Fibroblast of skin of abdomen (primary cell): ENCODE measurements at regions not wholly inside any gene's neighbourhood (a gene's known extent, or its start where the extent isn't known, plus 50 kb on each side); places are given as distances from the start of the nearest gene placed in this dataset.

Experiments used
- DNase-seq: peaks from one replicate; pipeline ENCODE4 v3.0.0-alpha.2; 2013

DNA sequence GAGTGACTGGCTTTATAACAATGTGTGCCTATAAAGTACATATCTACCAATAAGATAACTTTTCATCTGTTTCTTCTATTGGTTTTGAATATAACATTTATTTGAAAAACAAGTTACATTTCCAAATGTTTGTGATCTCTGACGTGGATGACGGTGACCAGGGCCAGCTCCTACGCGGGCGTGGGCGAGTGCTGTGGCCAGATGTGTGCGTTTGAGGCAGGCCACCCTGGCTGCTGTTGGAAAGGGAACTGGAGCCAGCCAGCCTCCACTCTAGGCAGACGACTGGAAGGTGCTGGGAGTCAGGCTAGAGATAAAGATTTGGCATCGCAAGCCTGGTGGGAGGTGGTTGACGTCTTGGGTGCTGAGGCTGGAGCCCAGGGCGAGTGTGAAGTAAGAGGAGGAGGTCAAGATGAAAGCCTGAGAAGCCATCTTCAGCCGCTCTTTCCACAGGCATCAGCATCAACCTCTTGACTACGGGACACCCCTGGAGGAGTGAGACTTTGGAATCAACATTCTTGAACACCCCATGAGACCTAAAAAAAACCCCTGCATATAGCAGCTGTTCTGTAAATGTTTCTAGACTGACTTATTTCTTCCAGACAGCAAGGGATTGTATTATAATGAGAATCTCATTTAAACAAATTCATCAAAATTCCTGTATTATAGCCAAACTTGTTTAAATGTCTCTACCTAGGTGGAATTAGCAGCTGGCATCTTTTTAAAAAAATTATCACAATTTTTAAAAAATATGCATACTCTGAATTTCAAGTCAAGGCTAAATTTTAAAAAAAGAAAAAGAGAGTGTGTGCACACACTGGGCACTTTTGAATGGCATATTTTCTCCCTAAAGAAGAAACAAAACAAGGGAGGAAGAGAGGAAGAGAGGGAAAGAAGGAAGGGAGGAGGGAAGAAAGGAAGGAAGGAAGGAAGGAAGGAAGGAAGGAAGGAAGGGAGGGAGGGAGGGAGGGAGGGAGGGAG lies 112.5 kb upstream of the SLC44A3 start:
- DNase-seq = no peak

DNA sequence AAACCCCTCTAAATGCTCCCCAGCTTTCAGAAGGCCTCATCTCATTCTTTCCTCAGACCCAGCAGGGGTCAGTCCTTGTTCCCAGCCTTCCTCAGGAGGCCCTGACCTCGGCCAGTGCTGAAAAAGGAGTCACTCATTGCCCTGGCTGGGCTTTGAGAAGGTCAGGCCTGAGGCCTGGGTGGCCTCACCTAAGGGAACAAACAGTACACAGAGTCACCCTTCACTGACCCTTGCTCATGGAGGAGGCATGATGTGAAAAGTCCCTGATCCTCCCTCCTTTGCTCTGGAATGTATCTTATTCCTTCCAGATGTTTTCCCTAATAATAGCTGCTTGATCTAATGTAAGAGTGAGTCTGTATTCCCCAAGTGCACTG lies 117.7 kb upstream of the SLC44A3 start:
- DNase-seq = peak; percentile 71

DNA sequence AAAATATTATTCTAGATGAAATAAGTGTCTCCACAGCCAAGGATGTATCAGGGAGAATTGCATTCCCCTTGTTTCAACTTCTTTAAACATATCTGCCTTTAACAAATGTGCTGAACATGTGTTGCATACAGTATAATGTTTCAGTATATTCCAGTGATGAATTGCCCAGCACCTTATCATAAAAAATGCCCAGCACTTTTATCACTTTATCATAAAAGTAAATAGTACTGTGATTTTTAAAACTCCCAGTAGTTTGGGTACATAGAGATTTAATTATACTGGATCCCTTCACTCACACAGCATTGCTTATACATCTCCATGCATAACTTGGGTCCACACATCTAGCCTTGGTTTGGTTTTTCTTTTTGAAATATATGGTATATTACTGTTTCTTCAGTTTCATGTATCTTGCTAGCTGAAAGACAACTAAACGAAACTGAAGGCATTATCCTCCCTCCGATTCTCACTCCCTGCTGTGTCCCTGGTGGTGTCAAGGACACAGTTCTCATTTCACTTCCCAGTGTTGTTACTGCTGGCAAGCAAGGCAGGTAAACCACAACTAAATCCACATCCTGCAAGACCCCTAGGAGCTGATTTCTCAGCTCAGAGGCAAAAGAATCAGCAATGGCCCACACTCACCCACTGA lies 118.2 kb upstream of the SLC44A3 start:
- DNase-seq = no peak

DNA sequence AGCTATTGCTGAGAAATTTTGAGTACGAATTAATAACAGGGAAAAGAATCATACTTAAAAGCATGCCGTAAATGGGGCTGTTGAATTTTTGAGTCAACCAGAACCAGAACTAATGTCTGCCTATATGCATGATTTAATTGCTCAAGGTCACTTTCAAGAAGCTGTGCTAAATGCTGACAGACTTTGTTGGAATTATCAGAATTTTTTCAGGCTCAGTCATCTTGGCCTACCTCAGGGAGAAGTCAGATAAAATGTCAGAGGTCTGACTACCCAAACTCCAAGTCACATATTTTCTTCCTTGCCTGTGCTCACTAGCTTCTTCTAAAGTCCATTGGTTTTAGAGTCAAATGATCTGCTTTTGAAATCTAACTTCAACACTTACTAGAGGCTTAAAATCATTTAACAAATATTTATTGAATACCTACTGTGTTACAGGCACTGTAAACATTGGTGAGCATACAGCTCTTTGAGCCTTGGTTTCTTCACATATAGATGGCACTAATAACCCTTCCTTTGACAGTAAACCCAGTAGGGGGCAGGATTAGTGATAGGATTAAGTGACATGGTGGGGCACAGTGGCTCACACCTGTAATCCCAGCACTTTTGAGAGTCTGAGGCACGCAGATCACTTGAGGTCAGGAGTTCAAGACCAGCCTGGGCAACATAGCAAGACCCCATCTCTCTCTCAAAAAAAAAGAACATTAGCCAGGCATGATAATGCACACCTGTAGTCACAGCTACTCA lies 121.2 kb upstream of the SLC44A3 start:
- DNase-seq = peak; percentile 94

DNA sequence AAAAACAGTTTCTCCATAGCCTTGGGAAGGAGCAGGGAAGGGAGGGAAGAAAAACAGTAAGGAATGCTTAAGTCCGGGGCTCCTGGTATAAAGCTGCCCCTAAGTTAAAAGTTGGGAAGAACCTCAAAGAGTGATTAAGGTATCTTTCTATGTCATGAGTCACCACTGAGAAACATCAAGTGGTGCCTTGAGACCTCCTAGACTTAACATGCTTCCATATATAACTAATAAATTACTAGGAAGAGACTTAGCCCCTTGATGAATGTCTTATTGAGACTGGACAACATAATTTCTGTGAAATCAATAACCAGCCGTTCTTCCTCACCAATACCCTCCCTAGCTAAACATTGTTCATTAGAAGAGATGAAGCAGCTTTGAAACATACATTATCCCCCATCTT lies 121.8 kb upstream of the SLC44A3 start:
- peak; percentile 83 for DNase-seq

DNA sequence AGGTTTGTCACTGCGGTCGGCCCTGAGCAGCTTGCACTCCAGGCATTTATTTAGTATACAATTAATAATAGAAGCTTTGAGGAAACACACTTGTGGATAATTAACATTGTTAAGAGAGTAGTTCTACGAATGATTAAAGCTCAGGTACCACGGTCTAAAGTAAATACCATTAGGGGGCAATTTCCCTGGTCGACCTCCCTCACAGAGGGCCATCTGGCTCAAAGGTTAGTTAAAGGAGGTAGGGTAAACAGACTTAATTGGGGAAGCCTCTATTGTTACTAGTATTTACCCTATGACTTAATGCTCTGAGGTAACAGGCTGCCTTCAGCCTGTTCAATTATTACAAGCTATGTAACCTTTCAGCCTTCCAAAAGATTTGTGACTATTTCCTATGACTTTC lies 122.3 kb upstream of the SLC44A3 start:
- DNase-seq = no peak

DNA sequence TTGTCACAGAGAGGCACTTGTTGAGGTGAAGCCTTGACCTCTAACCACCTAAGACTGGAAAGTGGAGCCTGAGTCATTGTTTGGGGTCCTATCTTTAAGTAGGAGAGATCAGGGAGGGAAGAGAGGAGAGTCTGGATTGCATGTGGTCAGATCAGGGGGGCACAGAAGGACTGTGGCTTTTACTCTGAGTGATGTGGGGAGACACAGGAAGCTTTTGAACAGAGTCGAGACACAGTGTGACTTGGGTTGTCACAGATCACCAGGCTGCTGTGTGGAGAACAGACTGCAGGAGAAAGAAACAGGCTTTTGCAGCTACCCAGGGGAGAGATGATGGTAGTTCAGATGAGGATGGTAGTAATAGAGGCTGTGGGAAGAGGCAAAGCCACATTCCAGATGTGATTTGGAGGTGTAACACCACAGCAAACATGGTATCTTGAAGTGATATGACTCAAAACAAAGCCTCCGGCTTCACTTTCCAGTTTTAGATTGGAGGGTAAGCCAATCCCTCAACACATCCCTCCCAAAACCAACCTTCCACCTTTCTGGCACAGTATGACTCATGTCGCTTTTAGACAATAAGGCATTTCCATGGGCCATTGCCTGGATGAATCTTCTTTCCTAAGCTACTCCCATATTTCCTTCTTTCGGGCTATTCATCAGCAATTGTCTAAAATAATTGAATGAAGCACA lies 125.8 kb upstream of the SLC44A3 start:
- no peak for DNase-seq

DNA sequence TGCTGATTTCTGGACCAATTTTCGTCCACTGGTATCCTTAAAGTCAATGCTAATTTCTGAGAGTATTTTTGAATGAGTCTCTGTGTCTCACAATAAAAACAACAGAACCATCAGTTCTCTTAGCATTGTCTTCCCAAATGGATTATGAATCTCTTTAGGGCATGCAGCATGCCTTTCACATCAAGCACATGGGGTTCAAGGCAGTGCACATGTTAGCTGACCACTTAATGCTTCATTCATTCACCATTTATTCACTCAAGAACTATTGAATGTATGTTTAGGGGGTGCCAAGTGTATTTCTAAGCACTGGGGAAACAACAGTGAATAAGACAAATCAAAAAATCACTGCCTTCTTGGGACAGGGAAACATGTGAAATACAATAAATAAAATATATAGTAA lies 126.7 kb upstream of the SLC44A3 start:
- DNase-seq = no peak

DNA sequence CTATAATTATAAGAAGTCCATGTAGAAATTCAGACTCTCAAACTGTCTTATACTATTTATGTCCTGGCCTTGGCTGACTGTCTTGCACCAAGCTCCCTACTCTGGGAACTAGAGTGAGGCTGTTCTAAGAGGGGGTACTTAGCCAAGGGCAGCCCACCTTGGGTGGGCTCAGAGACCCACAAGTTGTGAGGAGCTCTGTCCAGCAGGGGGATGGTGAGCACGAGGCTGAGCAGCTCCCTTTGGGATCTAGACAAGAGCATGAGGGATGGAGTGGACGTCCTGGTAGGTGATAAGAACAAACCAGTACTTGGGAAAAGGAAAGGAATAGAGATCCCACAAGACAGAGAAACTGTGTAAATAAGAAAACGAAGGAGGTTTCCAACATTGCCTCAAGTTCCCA lies 127.1 kb upstream of the SLC44A3 start:
- DNase-seq = no peak

DNA sequence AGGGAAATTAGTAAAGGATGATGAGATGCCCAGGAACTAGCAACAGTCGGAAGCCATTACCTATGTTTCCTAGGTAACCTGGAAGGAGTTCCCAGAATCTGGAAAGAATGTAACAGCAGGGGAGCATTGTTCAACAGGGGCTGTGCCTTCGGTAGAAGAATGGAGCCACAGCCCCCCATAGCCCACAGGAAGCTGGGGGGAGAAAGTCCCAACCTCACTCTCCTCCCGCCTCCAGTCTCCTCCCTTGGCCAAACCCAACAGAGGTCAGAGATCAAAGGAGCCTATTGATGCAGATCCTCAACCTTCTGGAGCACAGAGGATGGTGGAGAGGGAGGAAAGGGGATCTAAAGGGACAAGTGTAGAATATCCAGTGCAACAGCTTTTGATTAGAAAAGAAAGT lies 131.5 kb upstream of the SLC44A3 start:
- no peak for DNase-seq

DNA sequence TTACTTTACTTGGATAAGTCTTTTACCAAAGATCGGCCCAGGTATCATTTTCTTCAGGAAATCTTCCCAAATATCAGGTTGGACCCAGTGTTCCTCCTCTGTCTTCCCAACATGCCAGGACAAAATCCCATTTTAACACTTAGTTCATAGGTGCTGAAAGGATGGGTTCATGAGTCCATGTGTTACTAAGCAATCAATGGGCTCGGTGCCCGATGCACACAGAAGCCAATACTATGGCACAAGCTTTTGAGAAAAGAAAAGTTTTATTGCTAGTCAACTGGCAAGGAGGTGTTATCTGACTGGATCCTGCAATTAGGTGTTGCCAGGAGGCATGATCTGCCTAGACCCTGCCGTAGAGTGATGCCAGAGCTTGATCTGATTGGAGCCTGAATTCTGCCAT lies 133.3 kb upstream of the SLC44A3 start:
- no peak for DNase-seq

DNA sequence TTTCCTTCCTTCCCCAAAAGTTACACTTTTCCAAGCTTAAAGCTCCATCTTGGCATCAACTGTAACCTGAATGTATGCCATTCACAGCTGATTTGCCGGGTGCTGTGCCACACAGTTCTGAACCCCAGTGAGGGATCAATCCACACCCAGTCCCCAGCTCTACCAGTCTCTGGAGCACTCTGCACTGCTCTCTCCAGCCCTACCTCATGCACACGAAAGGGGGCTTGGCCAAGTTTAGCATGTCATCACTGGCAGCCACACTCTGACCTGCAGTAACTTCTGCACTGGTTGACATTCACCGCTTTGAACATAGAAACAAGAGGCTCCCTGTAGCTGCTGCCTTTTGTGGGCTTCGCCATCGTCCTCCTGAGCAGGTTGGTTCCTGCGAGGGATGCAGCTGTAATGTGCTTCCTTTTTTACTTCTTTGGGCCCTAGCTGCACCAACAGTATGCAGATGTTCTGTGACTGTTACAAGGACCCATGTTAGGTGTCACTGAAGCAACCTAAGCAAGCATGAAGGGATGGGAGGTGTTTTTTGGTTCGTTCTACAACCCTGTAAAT lies 135.4 kb upstream of the SLC44A3 start:
- DNase-seq = no peak

DNA sequence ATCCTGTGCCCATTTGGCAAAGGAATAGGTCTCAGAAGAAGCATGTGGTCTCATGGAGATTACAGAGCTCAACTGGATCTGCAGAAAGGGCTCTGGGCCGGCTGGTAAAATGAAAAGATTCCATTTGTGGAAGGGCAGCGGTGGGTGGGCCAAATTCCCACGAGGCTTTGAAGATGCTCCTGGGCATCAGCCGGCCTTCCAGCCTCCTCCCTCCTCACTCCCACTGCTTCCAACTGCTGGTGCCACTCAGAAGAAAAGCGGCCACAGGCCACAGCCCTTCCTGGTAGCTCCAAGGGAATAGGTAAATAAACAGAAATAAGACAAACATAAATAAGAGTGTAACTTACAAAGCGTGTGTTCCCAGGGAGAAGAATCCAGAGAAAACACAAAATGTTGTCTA lies 136.3 kb upstream of the SLC44A3 start:
- DNase-seq = no peak

DNA sequence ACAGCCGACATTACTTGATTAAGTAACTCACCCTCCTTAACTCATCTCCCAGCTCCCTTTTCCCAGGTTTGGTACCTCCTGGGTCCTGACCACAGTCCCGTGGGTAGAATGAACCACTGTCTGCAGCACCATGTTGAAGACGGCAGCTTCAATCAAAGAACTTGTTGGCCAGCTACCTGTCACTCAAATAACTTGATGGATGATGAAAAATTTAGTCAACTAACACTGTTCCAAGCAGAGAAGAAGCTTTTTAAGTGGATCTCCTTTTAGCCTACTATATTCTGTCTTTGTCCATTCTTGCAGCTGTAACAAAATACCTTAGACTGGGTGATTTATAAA lies 138.4 kb upstream of the F3 start:
- DNase-seq = no peak

DNA sequence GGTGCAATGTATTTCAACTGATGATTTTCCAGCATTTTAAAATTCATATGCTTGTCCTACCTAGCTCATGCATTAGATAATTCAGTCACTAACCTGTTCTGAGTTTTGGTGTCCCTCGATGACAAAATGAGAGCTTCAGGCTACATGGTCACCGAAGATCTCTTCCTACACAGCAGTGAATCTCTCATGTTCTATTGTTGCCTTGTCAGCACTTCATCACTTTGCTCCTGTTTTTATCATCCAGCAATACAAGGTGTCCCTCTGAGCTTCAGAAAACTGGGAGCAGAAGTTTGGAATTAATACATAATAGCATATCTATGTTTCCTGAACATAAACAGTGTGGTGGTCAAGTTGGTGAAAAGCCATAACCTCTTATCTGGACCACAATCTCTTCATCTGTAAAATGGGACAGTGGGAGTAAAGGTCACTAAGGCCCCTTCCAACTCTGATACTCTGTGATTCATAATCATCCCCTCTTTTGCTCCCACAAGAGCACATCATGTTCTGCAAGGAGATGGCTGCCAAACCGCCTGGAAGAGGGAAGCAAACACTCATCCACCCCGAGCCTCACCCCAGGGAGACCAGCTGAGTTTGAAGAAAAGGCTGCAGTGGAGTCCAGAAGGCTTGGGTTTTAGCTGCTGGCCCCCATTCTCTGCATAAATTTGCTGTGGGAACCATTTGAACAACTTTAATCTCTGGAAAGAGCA lies 137.9 kb upstream of the F3 start:
- DNase-seq = no peak

DNA sequence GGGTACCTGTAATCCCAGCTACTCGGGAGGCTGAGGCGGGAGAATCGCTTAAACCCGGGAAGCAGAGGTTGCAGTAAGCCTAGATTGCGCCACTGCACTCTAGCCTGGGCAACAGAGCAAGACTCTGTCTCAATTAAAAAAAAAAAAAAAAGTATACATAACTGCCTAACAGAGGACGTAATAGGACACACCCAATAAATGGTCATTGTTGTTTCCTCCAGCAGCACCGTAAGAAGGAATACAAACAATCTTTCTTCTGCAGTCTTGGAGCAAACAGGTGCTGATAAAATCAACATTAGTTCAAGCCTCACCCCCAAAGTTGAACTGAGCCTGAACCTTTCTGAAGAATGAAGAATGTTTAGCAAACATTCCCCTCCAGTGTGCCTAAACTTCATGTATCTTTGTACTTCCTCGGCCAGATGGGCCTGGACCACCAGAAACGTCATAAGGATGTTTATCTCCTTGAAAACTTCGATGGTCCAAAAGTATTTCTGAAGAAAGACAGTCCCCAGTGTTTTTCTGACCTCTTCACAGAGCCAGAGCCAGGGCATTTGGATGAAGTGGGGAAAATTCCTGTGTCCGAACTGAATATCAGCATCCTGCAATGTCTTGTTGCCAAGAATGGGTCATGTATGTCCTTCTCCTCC lies 136.8 kb upstream of the F3 start:
- no peak for DNase-seq

DNA sequence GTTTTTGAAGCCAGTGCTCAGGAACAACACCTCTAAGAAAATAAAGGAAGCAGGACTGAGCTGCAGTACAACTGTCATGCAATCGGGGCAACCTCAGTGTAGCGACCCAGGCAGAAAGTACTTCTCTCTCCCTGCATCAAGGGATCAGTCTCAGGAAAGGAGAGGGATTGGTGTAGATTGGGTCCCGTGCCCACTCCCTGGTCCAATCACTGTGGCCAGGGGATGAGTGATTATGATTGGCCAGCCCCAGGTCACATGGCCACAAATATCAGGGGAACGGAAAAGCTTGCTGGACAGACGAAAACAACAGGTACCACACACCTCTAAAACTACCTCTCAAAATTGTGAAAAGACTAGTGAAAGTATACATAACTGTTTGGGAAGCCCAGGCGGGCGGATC lies 136.2 kb upstream of the F3 start:
- no peak for DNase-seq

DNA sequence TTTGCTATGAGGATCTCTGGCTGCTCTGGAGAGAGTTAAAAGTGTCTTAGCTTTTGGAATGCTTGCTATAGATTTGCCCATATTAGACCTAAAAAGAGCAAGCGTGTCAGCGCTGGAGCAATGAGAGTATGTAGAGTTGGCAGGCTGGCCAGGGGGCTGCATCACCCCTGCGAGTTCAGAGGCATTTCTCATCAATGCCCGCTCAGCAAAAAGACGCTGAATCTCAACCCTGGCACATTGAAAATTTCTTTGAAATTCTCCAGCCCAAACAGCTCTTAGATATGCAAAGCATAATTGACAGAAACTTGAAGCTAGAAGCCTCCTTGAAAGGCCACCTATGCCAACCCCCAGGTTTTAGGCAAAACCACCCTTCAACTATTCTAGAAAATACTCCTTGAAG lies 135.5 kb upstream of the F3 start:
- DNase-seq = no peak

DNA sequence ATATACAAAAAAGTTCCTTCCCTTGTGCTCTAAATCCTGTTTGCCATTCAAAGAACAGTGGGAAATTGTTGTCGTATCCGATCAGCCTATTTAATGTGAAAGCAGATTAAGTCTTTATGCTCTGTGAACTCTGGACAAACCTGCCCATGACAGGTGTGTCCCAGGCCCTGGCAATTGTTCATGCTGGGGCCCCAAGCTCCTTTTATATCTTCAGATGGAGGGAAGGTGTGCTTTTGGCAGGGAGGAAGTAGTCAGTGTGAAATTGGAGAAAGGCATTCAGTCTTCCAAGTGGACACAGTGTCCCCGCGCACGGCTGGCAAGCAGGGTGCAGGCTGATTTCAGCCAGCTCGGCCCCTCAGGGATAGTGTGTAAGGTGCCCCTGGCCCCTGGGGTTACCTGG lies 135.1 kb upstream of the F3 start:
- DNase-seq = no peak

DNA sequence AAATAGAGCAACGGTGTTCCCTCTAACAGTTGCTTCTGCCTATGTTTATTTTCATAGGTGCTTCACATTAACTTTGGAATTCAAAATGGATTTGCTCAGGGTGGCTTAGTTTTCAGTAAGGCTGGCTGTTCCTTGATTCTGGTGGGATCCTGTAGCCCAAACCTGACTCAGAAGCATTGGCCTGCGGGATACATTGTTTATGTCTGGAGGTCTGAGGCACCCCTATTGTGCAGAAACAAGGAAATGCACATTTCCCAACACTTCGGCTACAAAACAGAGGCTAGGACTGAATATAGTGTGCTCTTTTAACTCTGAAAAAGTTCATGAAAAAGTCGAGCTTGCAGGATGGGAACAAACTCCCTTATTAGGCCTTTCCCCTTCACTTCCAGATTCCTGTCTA lies 133.8 kb upstream of the F3 start:
- peak; percentile 30 for DNase-seq

DNA sequence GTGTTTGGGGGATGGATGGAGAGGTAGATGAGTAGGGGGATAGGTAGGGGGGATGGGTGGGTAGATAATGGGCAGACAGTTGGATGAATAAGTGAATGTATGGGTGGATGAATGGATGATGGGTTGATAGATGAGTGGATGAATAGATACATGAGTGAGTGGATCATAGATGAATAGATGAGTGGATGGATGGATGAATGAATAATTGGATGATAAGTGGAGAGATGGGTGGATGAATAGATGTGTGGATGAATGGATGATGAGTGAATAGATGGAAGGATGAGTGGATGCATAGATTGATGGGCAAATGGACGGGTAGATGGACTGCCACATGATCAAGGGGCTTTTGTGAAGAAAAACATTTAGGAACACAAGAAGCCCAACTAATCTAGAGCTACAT lies 133.3 kb upstream of the F3 start:
- DNase-seq = no peak

DNA sequence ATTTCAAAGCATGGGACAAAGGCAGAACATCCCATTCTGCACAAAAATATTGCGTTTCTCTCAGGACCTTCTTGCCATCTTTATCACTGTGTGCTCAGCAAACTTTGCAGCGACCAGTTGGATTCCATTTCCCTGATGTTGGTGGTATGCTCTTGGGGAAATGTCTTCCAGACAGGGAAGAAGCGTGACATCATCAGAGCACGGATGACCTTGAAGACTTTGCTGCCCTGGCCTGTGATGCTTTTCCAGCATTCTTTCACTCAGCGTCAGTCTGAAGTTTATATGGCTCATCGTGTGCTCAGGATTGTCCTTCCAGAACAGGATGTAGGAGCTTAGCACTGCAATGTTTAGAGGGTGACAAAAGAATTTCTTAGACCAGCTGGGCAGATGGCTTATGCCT lies 131.4 kb upstream of the F3 start:
- peak; percentile 89 for DNase-seq
